Cerebellar cortex (tissue), 1 donor: ENCODE measurements at regions not wholly inside any gene's neighbourhood (a gene's known extent, or its start where the extent isn't known, plus 50 kb on each side); places are given as distances from the start of the nearest gene placed in this dataset.
A peak's percentile ranks its signal among the peaks of the same experiment; 100 is the strongest.
"Not testable (repeated sequence)": the region's sequence is repeated elsewhere in the genome, so short reads cannot be mapped to it uniquely, and the experiment has no call there.

Experiments
- DNase-seq: peaks from one replicate; pipeline ENCODE4 v3.0.0-alpha.2; 2015; ENCODE audit warnings: low spot score

GRCh38 chr4:186775902-186776301 lies 52.2 kb upstream of the FAT1 start:
- DNase-seq: no peak

GRCh38 chr4:186778134-186778533 lies 54.5 kb upstream of the FAT1 start:
- no peak for DNase-seq

GRCh38 chr4:186780291-186781031 lies 56.8 kb upstream of the FAT1 start:
- no peak for DNase-seq

GRCh38 chr4:186781032-186781917 lies 57.6 kb upstream of the FAT1 start:
- DNase-seq: no peak

- DNase-seq: no peak
Measured at GRCh38 chr4:186782302-186782701, 58.6 kb upstream of the FAT1 start.

- DNase-seq: no peak
Measured at GRCh38 chr4:186787536-186787935, 63.9 kb upstream of the FAT1 start.

- DNase-seq: no peak
Measured at GRCh38 chr4:186789651-186790050, 66.0 kb upstream of the FAT1 start.

GRCh38 chr4:186790630-186791029 lies 67.0 kb upstream of the FAT1 start:
- DNase-seq: no peak

GRCh38 chr4:186792728-186793366 lies 69.2 kb upstream of the FAT1 start:
- peak; percentile 91 for DNase-seq

- no peak for DNase-seq
Measured at GRCh38 chr4:186798951-186799659, 75.4 kb upstream of the FAT1 start.

GRCh38 chr4:186805020-186805820 lies 81.6 kb upstream of the FAT1 start:
- DNase-seq: no peak

- DNase-seq: not testable (repeated sequence)
Measured at GRCh38 chr4:186805917-186806316, 82.3 kb upstream of the FAT1 start.

- no peak for DNase-seq
Measured at GRCh38 chr4:186806679-186807421, 83.2 kb upstream of the FAT1 start.

GRCh38 chr4:186807808-186808629 lies 84.4 kb upstream of the FAT1 start:
- no peak for DNase-seq

- no peak for DNase-seq
Measured at GRCh38 chr4:186808630-186809018, 85.0 kb upstream of the FAT1 start.

- no peak for DNase-seq
Measured at GRCh38 chr4:186809070-186809469, 85.4 kb upstream of the FAT1 start.

GRCh38 chr4:186810613-186811150 lies 87.0 kb upstream of the FAT1 start:
- DNase-seq: no peak

- peak; percentile 7 for DNase-seq
Measured at GRCh38 chr4:186812592-186812991, 88.9 kb upstream of the FAT1 start.

- no peak for DNase-seq
Measured at GRCh38 chr4:186813377-186814068, 89.9 kb upstream of the FAT1 start.
